ENCODE measurements at regions not wholly inside any gene's neighbourhood (a gene's known extent, or its start where the extent isn't known, plus 50 kb on each side); places are given as distances from the start of the nearest gene placed in this dataset.
A peak's percentile ranks its signal among the peaks of the same experiment; 100 is the strongest.
"Not testable (repeated sequence)": the region's sequence is repeated elsewhere in the genome, so short reads cannot be mapped to it uniquely, and the experiment has no call there.

- not testable (repeated sequence) for H3K4me3 ChIP-seq; H3K9me3 ChIP-seq (ENCODE audit: low read depth, low read length); H3K36me3 ChIP-seq (ENCODE audit: insufficient read depth, low read length); DNase-seq (ENCODE audit: low read depth, low spot score); H3K9ac ChIP-seq (ENCODE audit: insufficient read length); H3K27ac ChIP-seq
Measured at GRCh38 chr10:109809954-109810353, 113.4 kb downstream of the XPNPEP1 start.

- H3K9ac ChIP-seq (ENCODE audit: insufficient read length); H3K4me3 ChIP-seq; H3K36me3 ChIP-seq (ENCODE audit: insufficient read depth, low read length); H3K9me3 ChIP-seq (ENCODE audit: low read depth, low read length); DNase-seq (ENCODE audit: low read depth, low spot score); H3K27ac ChIP-seq: not testable (repeated sequence)
Measured at GRCh38 chr10:109801191-109801590, 122.1 kb downstream of the XPNPEP1 start.

GRCh38 chr10:109790647-109791046 is 132.7 kb downstream of the XPNPEP1 start:
- Histone ChIP-seq H3K9me3 (ENCODE audit: low read depth, low read length) (no peaks in the 10 kb centered on the region), H3K9ac (ENCODE audit: insufficient read length) (no peak overlapping the region), H3K4me3 (no peak overlapping the region), H3K27ac (no peak overlapping the region), H3K36me3 (ENCODE audit: insufficient read depth, low read length) (no peaks in the 10 kb centered on the region)
- no peak for DNase-seq (ENCODE audit: low read depth, low spot score)
- TF ChIP-seq EZH2 (IDR thresholded peaks at IDR 0.05) (no peak), FOXP2 (optimal IDR thresholded peaks at IDR 0.05; ENCODE audit: control extremely low read depth, extremely low read length, insufficient read depth) (no peak), POLR2AphosphoS5 (IDR thresholded peaks at IDR 0.05; ENCODE audit: borderline replicate concordance, low read depth, low read length) (no peak)

GRCh38 chr10:109784236-109784635 is 139.1 kb downstream of the XPNPEP1 start:
- H3K4me3 ChIP-seq, result no peak overlapping the region
- no peaks in the 10 kb centered on the region for H3K9me3 ChIP-seq (ENCODE audit: low read depth, low read length)
- no peak overlapping the region for H3K27ac ChIP-seq
- H3K36me3 ChIP-seq (ENCODE audit: insufficient read depth, low read length), result no peaks in the 10 kb centered on the region
- TF ChIP-seq EZH2 (IDR thresholded peaks at IDR 0.05), result no peak
- TF ChIP-seq FOXP2 (optimal IDR thresholded peaks at IDR 0.05; ENCODE audit: control extremely low read depth, extremely low read length, insufficient read depth), result no peak
- TF ChIP-seq POLR2AphosphoS5 (IDR thresholded peaks at IDR 0.05; ENCODE audit: borderline replicate concordance, low read depth, low read length), result no peak
- no peak overlapping the region for H3K9ac ChIP-seq (ENCODE audit: insufficient read length)
- no peak for DNase-seq (ENCODE audit: low read depth, low spot score)

- H3K4me3 ChIP-seq, result no peak overlapping the region
- H3K9me3 ChIP-seq (ENCODE audit: low read depth, low read length), result no peaks in the 10 kb centered on the region
- no peak overlapping the region for H3K9ac ChIP-seq (ENCODE audit: insufficient read length)
- no peak overlapping the region for H3K27ac ChIP-seq
- no peaks in the 10 kb centered on the region for H3K36me3 ChIP-seq (ENCODE audit: insufficient read depth, low read length)
- no peak for TF ChIP-seq POLR2AphosphoS5 (IDR thresholded peaks at IDR 0.05; ENCODE audit: borderline replicate concordance, low read depth, low read length)
- TF ChIP-seq EZH2 (IDR thresholded peaks at IDR 0.05), result no peak
- no peak for TF ChIP-seq FOXP2 (optimal IDR thresholded peaks at IDR 0.05; ENCODE audit: control extremely low read depth, extremely low read length, insufficient read depth)
- DNase-seq (ENCODE audit: low read depth, low spot score), result no peak
Measured at GRCh38 chr10:109783286-109783685, 140.0 kb downstream of the XPNPEP1 start.

GRCh38 chr10:109780997-109781396 is 142.3 kb downstream of the XPNPEP1 start:
- H3K9ac ChIP-seq (ENCODE audit: insufficient read length), result no peak overlapping the region
- no peak overlapping the region for H3K4me3 ChIP-seq
- no peaks in the 10 kb centered on the region for H3K9me3 ChIP-seq (ENCODE audit: low read depth, low read length)
- H3K27ac ChIP-seq, result no peak overlapping the region
- TF ChIP-seq EZH2 (IDR thresholded peaks at IDR 0.05), result no peak
- TF ChIP-seq FOXP2 (optimal IDR thresholded peaks at IDR 0.05; ENCODE audit: control extremely low read depth, extremely low read length, insufficient read depth), result no peak
- no peak for TF ChIP-seq POLR2AphosphoS5 (IDR thresholded peaks at IDR 0.05; ENCODE audit: borderline replicate concordance, low read depth, low read length)
- no peak for DNase-seq (ENCODE audit: low read depth, low spot score)
- no peaks in the 10 kb centered on the region for H3K36me3 ChIP-seq (ENCODE audit: insufficient read depth, low read length)

GRCh38 chr10:109778993-109779392 is 144.3 kb downstream of the XPNPEP1 start:
- H3K9ac ChIP-seq (ENCODE audit: insufficient read length), result no peak overlapping the region
- H3K27ac ChIP-seq, result no peak overlapping the region
- no peak for DNase-seq (ENCODE audit: low read depth, low spot score)
- TF ChIP-seq POLR2AphosphoS5 (IDR thresholded peaks at IDR 0.05; ENCODE audit: borderline replicate concordance, low read depth, low read length), result no peak
- TF ChIP-seq EZH2 (IDR thresholded peaks at IDR 0.05), result no peak
- TF ChIP-seq FOXP2 (optimal IDR thresholded peaks at IDR 0.05; ENCODE audit: control extremely low read depth, extremely low read length, insufficient read depth), result no peak
- H3K4me3 ChIP-seq, result no peak overlapping the region
- no peaks in the 10 kb centered on the region for H3K36me3 ChIP-seq (ENCODE audit: insufficient read depth, low read length)
- no peaks in the 10 kb centered on the region for H3K9me3 ChIP-seq (ENCODE audit: low read depth, low read length)

- Histone ChIP-seq H3K9me3 (ENCODE audit: low read depth, low read length) (no peaks in the 10 kb centered on the region), H3K36me3 (ENCODE audit: insufficient read depth, low read length) (no peaks in the 10 kb centered on the region), H3K9ac (ENCODE audit: insufficient read length) (no peak overlapping the region), H3K27ac (no peak overlapping the region), H3K4me3 (no peak overlapping the region)
- DNase-seq (ENCODE audit: low read depth, low spot score), result no peak
- no peak for TF ChIP-seq FOXP2 (optimal IDR thresholded peaks at IDR 0.05; ENCODE audit: control extremely low read depth, extremely low read length, insufficient read depth)
- TF ChIP-seq EZH2 (IDR thresholded peaks at IDR 0.05), result no peak
- no peak for TF ChIP-seq POLR2AphosphoS5 (IDR thresholded peaks at IDR 0.05; ENCODE audit: borderline replicate concordance, low read depth, low read length)
Measured at GRCh38 chr10:109774121-109774440, 149.2 kb downstream of the XPNPEP1 start.

- Histone ChIP-seq H3K9me3 (ENCODE audit: low read depth, low read length) (no peaks in the 10 kb centered on the region), H3K4me3 (no peak overlapping the region), H3K27ac (peak overlapping the region; percentile 57; the same call in 1 of the 2 replicates), H3K36me3 (ENCODE audit: insufficient read depth, low read length) (no peaks in the 10 kb centered on the region), H3K9ac (ENCODE audit: insufficient read length) (no peak overlapping the region)
- TF ChIP-seq EZH2 (IDR thresholded peaks at IDR 0.05) (no peak), POLR2AphosphoS5 (IDR thresholded peaks at IDR 0.05; ENCODE audit: borderline replicate concordance, low read depth, low read length) (no peak), FOXP2 (optimal IDR thresholded peaks at IDR 0.05; ENCODE audit: control extremely low read depth, extremely low read length, insufficient read depth) (no peak)
- DNase-seq (ENCODE audit: low read depth, low spot score), result peak; percentile 60
Measured at GRCh38 chr10:109773288-109774120, 149.8 kb downstream of the XPNPEP1 start.

Measured in SK-N-MC (cell line).